LNCaP clone FGC (cell line): ENCODE measurements at regions not wholly inside any gene's neighbourhood (a gene's known extent, or its start where the extent isn't known, plus 50 kb on each side); places are given as distances from the start of the nearest gene placed in this dataset.
"Not testable (repeated sequence)": the region's sequence is repeated elsewhere in the genome, so short reads cannot be mapped to it uniquely, and the experiment has no call there.

Experiments used
- DNase-seq: peaks from one replicate; pipeline ENCODE4 v3.0.0-alpha.2; 2011; ENCODE audit warnings: low read depth
- H3K4me3 ChIP-seq: 2 replicates; pipeline ENCODE4 v1.5.1; 2011; ENCODE audit warnings: mild to moderate bottlenecking, low read depth, low read length, control low read depth
- CTCF ChIP-seq: IDR thresholded peaks from 2 replicates; pipeline ENCODE4 v1.5.1; 2012; ENCODE audit warnings: mild to moderate bottlenecking; ENCODE audit not compliant: control insufficient read depth, insufficient read depth; ENCODE audit errors: extremely low read depth

- H3K4me3 ChIP-seq, result no peak overlapping the region
- DNase-seq, result no peak
- no peak for TF ChIP-seq CTCF
Measured at GRCh38 chrX:82711457-82711856, 796.6 kb upstream of the POU3F4 start.

DNA sequence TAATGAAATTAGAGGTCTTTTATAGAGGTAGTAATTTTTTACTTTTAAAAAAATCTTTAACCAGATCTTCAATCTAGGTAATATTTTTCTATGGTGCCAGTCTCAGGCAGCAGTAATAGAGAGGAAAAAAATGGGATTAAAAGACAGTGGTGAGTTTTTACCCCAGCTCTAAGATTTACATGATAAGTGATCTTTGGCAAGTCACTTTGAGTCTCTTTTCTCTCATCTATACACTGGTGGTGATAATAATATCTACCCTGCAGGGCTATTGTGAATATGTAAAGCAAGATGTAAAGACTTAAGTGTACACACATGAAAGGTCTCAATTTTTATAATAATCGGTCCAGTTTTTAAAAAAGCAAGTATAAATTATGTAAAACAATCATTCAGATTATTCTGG, 786.2 kb upstream of the POU3F4 start:
- no peak for DNase-seq

DNA sequence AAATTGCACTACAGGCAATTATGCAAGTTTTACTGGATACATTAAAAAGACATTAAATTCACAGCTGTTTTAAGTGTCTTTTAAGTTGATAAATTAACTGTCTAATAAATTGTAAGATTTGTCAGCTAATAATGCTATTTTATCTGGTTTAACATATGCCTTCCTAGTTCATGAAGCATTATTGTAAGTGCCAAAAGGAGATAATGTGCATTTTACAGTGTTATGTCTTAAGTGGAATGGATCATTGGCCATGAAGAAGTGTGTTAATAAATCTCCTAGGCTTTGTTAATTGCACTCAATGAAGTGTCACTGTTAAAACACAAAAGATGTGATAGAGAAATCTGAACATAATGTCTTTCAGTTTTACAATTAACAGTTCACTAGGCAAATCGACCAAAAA, 784.3 kb upstream of the POU3F4 start:
- DNase-seq, result no peak
- no peak overlapping the region for H3K4me3 ChIP-seq
- TF ChIP-seq CTCF, result no peak

More for the DNA sequence above, 786.2 kb upstream of the POU3F4 start:
- no peak overlapping the region for H3K4me3 ChIP-seq
- TF ChIP-seq CTCF, result no peak

- not testable (repeated sequence) for DNase-seq, H3K4me3 ChIP-seq
Measured at GRCh38 chrX:82727436-82727835, 780.7 kb upstream of the POU3F4 start.

DNA sequence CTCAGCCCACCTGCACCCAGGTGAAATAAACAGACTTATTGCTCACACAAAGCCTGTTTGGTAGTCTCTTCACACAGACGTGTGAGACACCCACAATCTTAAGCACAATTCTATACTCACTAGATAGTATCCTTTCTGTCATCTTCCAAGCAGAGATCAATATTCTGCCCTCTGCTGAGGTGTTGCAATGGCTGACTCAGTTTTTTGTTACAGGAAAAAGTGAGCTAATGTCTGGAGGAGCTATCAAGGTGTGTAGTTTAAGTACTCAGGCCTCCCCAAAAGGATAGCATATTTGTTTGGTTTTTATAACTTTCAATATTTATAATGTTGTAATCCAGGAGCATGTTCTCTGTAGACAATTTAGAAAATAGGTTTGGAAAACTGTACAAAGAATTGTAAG, 775.2 kb upstream of the POU3F4 start:
- no peak for TF ChIP-seq CTCF
- no peak for DNase-seq
- no peak overlapping the region for H3K4me3 ChIP-seq

- no peak for DNase-seq
- no peak overlapping the region for H3K4me3 ChIP-seq
- no peak for TF ChIP-seq CTCF
Measured at GRCh38 chrX:82734140-82734539, 774.0 kb upstream of the POU3F4 start.

DNA sequence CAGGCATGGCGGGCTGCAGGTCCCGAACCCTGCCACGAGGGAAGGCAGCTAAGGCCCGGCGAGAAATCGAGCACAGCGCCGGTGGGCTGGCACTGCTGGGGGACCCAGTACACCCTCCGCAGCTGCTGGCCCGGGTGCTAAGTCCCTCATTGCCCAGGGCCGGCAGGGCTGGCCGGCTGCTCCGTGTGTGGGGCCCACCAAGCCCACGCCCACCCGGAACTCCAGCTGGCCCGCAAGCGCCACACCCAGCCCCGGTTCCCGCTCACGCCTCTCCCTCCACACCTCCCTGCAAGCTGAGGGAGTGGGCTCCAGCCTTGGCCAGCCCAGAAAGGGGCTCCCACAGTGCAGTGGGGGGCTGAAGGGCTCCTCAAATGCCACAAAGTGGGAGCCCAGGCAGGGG, 769.8 kb upstream of the POU3F4 start:
- H3K4me3 ChIP-seq, DNase-seq: not testable (repeated sequence)

GRCh38 chrX:82742351-82742750, 765.7 kb upstream of the POU3F4 start:
- no peak for TF ChIP-seq CTCF
- H3K4me3 ChIP-seq, result no peak overlapping the region
- DNase-seq, result no peak

DNA sequence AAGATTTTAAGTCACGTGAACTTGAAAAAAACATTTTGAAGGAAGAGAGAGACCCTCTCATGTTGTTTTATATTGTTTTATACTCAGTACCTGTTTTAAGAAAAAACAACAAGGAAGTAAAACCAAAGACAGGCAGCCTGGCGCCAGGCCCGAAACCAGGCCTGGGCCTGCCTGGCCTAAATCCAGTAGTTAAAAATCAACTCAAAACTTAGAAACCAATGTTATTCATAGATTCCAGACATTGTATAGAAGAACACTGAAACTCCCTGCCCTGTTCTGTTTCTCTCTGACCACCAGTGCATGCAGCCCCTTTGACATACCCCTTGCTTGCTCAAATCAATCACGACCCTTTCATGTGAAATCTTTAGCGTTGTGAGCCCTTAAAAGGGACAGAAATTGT, 762.4 kb upstream of the POU3F4 start:
- H3K4me3 ChIP-seq, DNase-seq: not testable (repeated sequence)
